ENCODE measurements at regions not wholly inside any gene's neighbourhood (a gene's known extent, or its start where the extent isn't known, plus 50 kb on each side); places are given as distances from the start of the nearest gene placed in this dataset.

- no peak for DNase-seq (ENCODE audit: low spot score)
Observed at GRCh38 chr11:37411289-37411688, 813.3 kb upstream of the RAG2 start.

GRCh38 chr11:37409124-37409523 lies 811.1 kb upstream of the RAG2 start:
- DNase-seq (ENCODE audit: low spot score): no peak

- no peak for DNase-seq (ENCODE audit: low spot score)
Observed at GRCh38 chr11:37407461-37407860, 809.4 kb upstream of the RAG2 start.

- no peak for DNase-seq (ENCODE audit: low spot score)
Observed at GRCh38 chr11:37406651-37407050, 808.6 kb upstream of the RAG2 start.

- no peak for DNase-seq (ENCODE audit: low spot score)
Observed at GRCh38 chr11:37404231-37404630, 806.2 kb upstream of the RAG2 start.

GRCh38 chr11:37402663-37403062 lies 804.6 kb upstream of the RAG2 start:
- no peak for DNase-seq (ENCODE audit: low spot score)

- no peak for DNase-seq (ENCODE audit: low spot score)
Observed at GRCh38 chr11:37394236-37394870, 796.3 kb upstream of the RAG2 start.

GRCh38 chr11:37391615-37392014 lies 793.6 kb upstream of the RAG2 start:
- no peak for DNase-seq (ENCODE audit: low spot score)

- DNase-seq (ENCODE audit: low spot score): no peak
Observed at GRCh38 chr11:37390576-37391083, 792.6 kb upstream of the RAG2 start.

- DNase-seq (ENCODE audit: low spot score): no peak
Observed at GRCh38 chr11:37378958-37379357, 780.9 kb upstream of the RAG2 start.

GRCh38 chr11:37372667-37373066 lies 774.6 kb upstream of the RAG2 start:
- no peak for DNase-seq (ENCODE audit: low spot score)

- no peak for DNase-seq (ENCODE audit: low spot score)
Observed at GRCh38 chr11:37371346-37371970, 773.4 kb upstream of the RAG2 start.

- no peak for DNase-seq (ENCODE audit: low spot score)
Observed at GRCh38 chr11:37370817-37371216, 772.8 kb upstream of the RAG2 start.

GRCh38 chr11:37364246-37364839 lies 766.3 kb upstream of the RAG2 start:
- no peak for DNase-seq (ENCODE audit: low spot score)

- no peak for DNase-seq (ENCODE audit: low spot score)
Observed at GRCh38 chr11:37353192-37353591, 755.2 kb upstream of the RAG2 start.

GRCh38 chr11:37352485-37352884 lies 754.4 kb upstream of the RAG2 start:
- DNase-seq (ENCODE audit: low spot score): no peak

GRCh38 chr11:37343290-37343689 lies 745.3 kb upstream of the RAG2 start:
- no peak for DNase-seq (ENCODE audit: low spot score)

GRCh38 chr11:37336401-37336800 lies 738.4 kb upstream of the RAG2 start:
- DNase-seq (ENCODE audit: low spot score): no peak

- no peak for DNase-seq (ENCODE audit: low spot score)
Observed at GRCh38 chr11:37333345-37333744, 735.3 kb upstream of the RAG2 start.

- DNase-seq (ENCODE audit: low spot score): no peak
Observed at GRCh38 chr11:37323843-37324242, 725.8 kb upstream of the RAG2 start.

GRCh38 chr11:37322333-37323194 lies 724.5 kb upstream of the RAG2 start:
- no peak for DNase-seq (ENCODE audit: low spot score)

- DNase-seq (ENCODE audit: low spot score): no peak
Observed at GRCh38 chr11:37320921-37321320, 722.9 kb upstream of the RAG2 start.

GRCh38 chr11:37317803-37318202 lies 719.8 kb upstream of the RAG2 start:
- DNase-seq (ENCODE audit: low spot score): no peak

Measured in HuH-7.5 (cell line).